ENCODE measurements at regions not wholly inside any gene's neighbourhood (a gene's known extent, or its start where the extent isn't known, plus 50 kb on each side); places are given as distances from the start of the nearest gene placed in this dataset.
"Not testable (repeated sequence)": the region's sequence is repeated elsewhere in the genome, so short reads cannot be mapped to it uniquely, and the experiment has no call there.

DNA sequence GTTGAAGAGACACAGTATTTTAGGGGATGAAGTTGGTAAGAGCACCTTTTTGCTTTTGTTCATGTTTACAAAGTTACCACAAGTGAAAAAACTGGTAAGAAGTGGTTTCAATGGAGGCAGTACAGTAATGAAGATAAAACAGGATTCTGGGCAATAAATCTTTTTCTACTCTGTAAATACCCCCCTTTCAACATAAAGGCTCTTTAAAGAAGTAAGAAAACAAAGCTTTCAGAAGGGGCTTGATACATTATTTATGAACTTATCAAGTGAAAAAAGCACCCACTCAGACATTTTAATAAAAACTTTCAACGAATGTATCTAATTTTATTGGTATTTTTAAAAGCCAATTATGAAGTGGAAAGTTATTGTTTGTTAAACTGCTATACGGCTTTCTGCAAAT, 522.9 kb downstream of the ZEB2 start:
- H3K27me3 ChIP-seq = no peaks in the 10 kb centered on the region
- no peak for TF ChIP-seq POLR2AphosphoS5 (IDR thresholded peaks at IDR 0.05)
- TF ChIP-seq EP300 (IDR thresholded peaks at IDR 0.05) = no peak
- no peak for TF ChIP-seq CTCF (IDR thresholded peaks at IDR 0.05)
- TF ChIP-seq POLR2A (IDR thresholded peaks at IDR 0.05) = no peak
- H3K36me3 ChIP-seq = no peaks in the 10 kb centered on the region
- no peak overlapping the region for H3K4me3 ChIP-seq
- no peaks in the 10 kb centered on the region for H3K9me3 ChIP-seq
- H3K4me1 ChIP-seq = no peaks in the 10 kb centered on the region
- intact Hi-C loops (cut with DNase I; ENCODE audit: low total_unique reads) = no loop called here
- WGBS, 5 donors = 28 to 52% (median 47%) methylated on average over 2 of the region's 2 CpGs
- H3K27ac ChIP-seq = no peak overlapping the region
- DNase-seq = no peak

GRCh38 chr2:143994961-143995360, 525.0 kb downstream of the ZEB2 start:
- no peak for DNase-seq
- WGBS, 5 donors = 86 to 96% (median 94%) methylated on average over 1 of the region's 1 CpG
- H3K4me1 ChIP-seq = no peaks in the 10 kb centered on the region
- no peak overlapping the region for H3K4me3 ChIP-seq
- H3K27ac ChIP-seq = no peak overlapping the region
- intact Hi-C loops (cut with DNase I; ENCODE audit: low total_unique reads) = no loop called here
- H3K27me3 ChIP-seq = no peaks in the 10 kb centered on the region
- TF ChIP-seq EP300 (IDR thresholded peaks at IDR 0.05) (no peak), POLR2AphosphoS5 (IDR thresholded peaks at IDR 0.05) (no peak), CTCF (IDR thresholded peaks at IDR 0.05) (no peak), POLR2A (IDR thresholded peaks at IDR 0.05) (no peak)
- peaks cover 0 to 9% (median 4%) of the 10 kb centered on the region in 4 donors for H3K9me3 ChIP-seq
- no peaks in the 10 kb centered on the region for H3K36me3 ChIP-seq

DNA sequence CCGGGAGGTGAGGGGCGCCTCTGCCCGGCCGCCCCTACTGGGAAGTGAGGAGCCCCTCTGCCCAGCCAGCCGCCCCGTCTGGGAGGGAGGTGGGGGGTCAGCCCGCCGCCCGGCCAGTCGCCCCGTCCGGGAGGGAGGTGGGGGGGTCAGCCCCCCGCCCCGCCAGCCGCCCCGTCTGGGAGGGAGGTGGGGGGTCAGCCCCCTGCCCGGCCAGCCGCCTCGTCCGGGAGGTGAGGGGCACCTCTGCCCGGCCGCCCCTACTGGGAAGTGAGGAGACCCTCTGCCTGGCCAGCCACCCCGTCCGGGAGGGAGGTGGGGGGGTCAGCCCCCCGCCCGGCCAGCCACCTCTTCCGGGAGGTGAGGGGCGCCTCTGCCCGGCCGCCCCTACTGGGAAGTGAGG, 528.3 kb downstream of the ZEB2 start:
- H3K27me3 ChIP-seq; DNase-seq; H3K4me1 ChIP-seq; H3K4me3 ChIP-seq; H3K36me3 ChIP-seq; H3K27ac ChIP-seq; intact Hi-C loops (cut with DNase I; ENCODE audit: low total_unique reads); H3K9me3 ChIP-seq: not testable (repeated sequence)
- WGBS, 5 donors = 87 to 99% (median 97%) methylated on average over 3 to 28 of the region's 30 CpGs

DNA sequence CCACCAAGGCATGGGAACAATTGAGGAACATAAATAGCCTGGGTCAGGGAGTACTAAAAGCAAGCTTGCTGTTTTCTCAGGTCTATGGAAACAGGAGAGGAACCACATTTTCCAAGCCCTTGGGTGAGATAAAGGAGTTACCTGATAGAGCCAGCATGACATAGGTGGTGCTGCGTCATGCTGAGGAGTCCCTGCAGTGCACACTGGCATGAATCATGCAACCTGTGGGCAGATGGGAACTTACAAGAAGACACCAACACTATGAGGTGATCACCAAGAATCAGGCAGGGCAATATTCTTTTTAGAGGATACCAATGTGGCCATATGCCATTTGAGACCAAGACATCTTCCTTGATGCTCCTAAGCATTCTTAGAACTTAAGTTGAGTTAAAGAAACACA, 531.8 kb downstream of the ZEB2 start:
- intact Hi-C loops (cut with DNase I; ENCODE audit: low total_unique reads) = no loop called here
- no peak for DNase-seq
- H3K27me3 ChIP-seq = no peaks in the 10 kb centered on the region
- H3K9me3 ChIP-seq = peaks cover 0 to 9% (median 4%) of the 10 kb centered on the region in 4 donors
- H3K27ac ChIP-seq = no peak overlapping the region
- no peak for TF ChIP-seq EP300 (IDR thresholded peaks at IDR 0.05)
- no peak for TF ChIP-seq POLR2A (IDR thresholded peaks at IDR 0.05)
- no peak for TF ChIP-seq CTCF (IDR thresholded peaks at IDR 0.05)
- TF ChIP-seq POLR2AphosphoS5 (IDR thresholded peaks at IDR 0.05) = no peak
- H3K4me1 ChIP-seq = no peaks in the 10 kb centered on the region
- 77 to 100% (median 100%) methylated on average over 1 of the region's 1 CpG for whole genome bisulfite sequencing, 5 donors
- no peak overlapping the region for H3K4me3 ChIP-seq
- no peaks in the 10 kb centered on the region for H3K36me3 ChIP-seq

- Histone ChIP-seq H3K9me3 (no peaks in the 10 kb centered on the region), H3K36me3 (no peaks in the 10 kb centered on the region), H3K27me3 (no peaks in the 10 kb centered on the region), H3K4me3 (no peak overlapping the region), H3K27ac (no peak overlapping the region), H3K4me1 (no peaks in the 10 kb centered on the region)
- 88 to 96% (median 95%) methylated on average over 2 of the region's 2 CpGs for WGBS, 5 donors
- no peak for TF ChIP-seq CTCF (IDR thresholded peaks at IDR 0.05)
- intact Hi-C loops (cut with DNase I; ENCODE audit: low total_unique reads) = no loop called here
- DNase-seq = no peak
Measured at GRCh38 chr2:143981428-143981827, 538.5 kb downstream of the ZEB2 start.
